IMR-90 (cell line): ENCODE measurements at regions not wholly inside any gene's neighbourhood (a gene's known extent, or its start where the extent isn't known, plus 50 kb on each side); places are given as distances from the start of the nearest gene placed in this dataset.

ENCODE experiments used
- ATAC-seq: fragments of 200-7000 bp; cut with Tn5 transposase; 2 replicates; pipeline ENCODE4 v1.9.1; 2020; ENCODE audit warnings: low read depth, mild to moderate bottlenecking, moderate library complexity
- BruUV-seq: library from RNA; stranded (reverse); fragments of 400-500 nt; replicated peaks from 2 replicates; lab custom pipeline; 2021; lab: Mats Ljungman, UMichigan
- CTCF ChIA-PET: fragments of 300-600 bp; formaldehyde crosslinking; extraction: SDS; loops from one replicate; lab custom pipeline; 2021; ENCODE audit warnings: antibody characterized with exemption; lab: Yijun Ruan, JAX
- POLR2A ChIA-PET: fragments of 300-600 bp; sonication (Branson Sonifier 250); formaldehyde crosslinking; loops from one replicate; lab custom pipeline; 2022; ENCODE audit warnings: antibody characterized with exemption; ENCODE audit not compliant: unreplicated experiment; lab: Charles Lee
- DNase-seq: peaks from one replicate; pipeline ENCODE4 v3.0.0; 2013
- H2AFZ ChIP-seq: replicated peaks from 2 replicates; pipeline ENCODE3; 2013; ENCODE audit warnings: low read length, mild to moderate bottlenecking; ENCODE audit not compliant: poor library complexity
- H2AK5ac ChIP-seq: 2 replicates; pipeline ENCODE4 v1.6.1; 2013; ENCODE audit warnings: low read depth, low read length, inconsistent platforms
- H2AK9ac ChIP-seq: replicated peaks from 2 replicates; pipeline ENCODE3; 2013; ENCODE audit warnings: mild to moderate bottlenecking, low read depth, low read length, moderate library complexity; ENCODE audit not compliant: poor library complexity
- H2BK120ac ChIP-seq: 2 replicates; pipeline ENCODE4 v1.6.1; 2013; ENCODE audit warnings: low read depth, low read length, inconsistent platforms
- H2BK15ac ChIP-seq: 3 replicates; pipeline ENCODE4 v1.6.1; 2013; ENCODE audit warnings: low read depth, low read length, inconsistent platforms
- H2BK20ac ChIP-seq: 2 replicates; pipeline ENCODE4 v1.6.1; 2013; ENCODE audit warnings: low read depth, mild to moderate bottlenecking, inconsistent platforms, low read length, moderate library complexity
- H2BK5ac ChIP-seq: 2 replicates; pipeline ENCODE4 v1.6.1; 2013; ENCODE audit warnings: mild to moderate bottlenecking, low read depth, low read length, inconsistent platforms; ENCODE audit not compliant: poor library complexity, severe bottlenecking
- H3K14ac ChIP-seq: replicated peaks from 2 replicates; pipeline ENCODE4 v1.6.1; 2013; ENCODE audit warnings: low read depth, low read length, inconsistent platforms
- H3K18ac ChIP-seq: 2 replicates; pipeline ENCODE4 v1.6.1; 2013; ENCODE audit warnings: low read depth, low read length, control low read depth
- H3K23ac ChIP-seq: 2 replicates; pipeline ENCODE4 v1.6.1; 2013; ENCODE audit warnings: low read depth, low read length, inconsistent platforms
- H3K27ac ChIP-seq: 2 replicates; pipeline ENCODE4 v1.5.1; 2013; ENCODE audit warnings: mild to moderate bottlenecking, control low read depth, low read length; ENCODE audit not compliant: insufficient read depth
- H3K27me3 ChIP-seq: 2 replicates; pipeline ENCODE4 v1.6.1; 2013; ENCODE audit warnings: low read length; ENCODE audit not compliant: control insufficient read depth, insufficient read depth
- H3K36me3 ChIP-seq: 2 replicates; pipeline ENCODE4 v1.6.1; 2013; ENCODE audit warnings: low read length, mixed read lengths; ENCODE audit not compliant: control insufficient read depth, insufficient read depth
- H3K4ac ChIP-seq: 2 replicates; pipeline ENCODE4 v1.6.1; 2013; ENCODE audit warnings: low read depth, low read length, inconsistent platforms
- H3K4me1 ChIP-seq: 2 replicates; pipeline ENCODE4 v1.6.1; 2013; ENCODE audit warnings: low read length, mixed read lengths; ENCODE audit not compliant: control insufficient read depth, insufficient read depth
- H3K4me2 ChIP-seq: 2 replicates; pipeline ENCODE4 v1.6.1; 2013; ENCODE audit warnings: low read depth, mild to moderate bottlenecking, control low read depth, low read length, moderate library complexity
- H3K4me3 ChIP-seq: 2 replicates; pipeline ENCODE4 v1.5.1; 2013; ENCODE audit warnings: low read depth, mild to moderate bottlenecking, control low read depth, low read length, moderate library complexity; ENCODE audit not compliant: insufficient read depth
- H3K56ac ChIP-seq: 2 replicates; pipeline ENCODE4 v1.6.1; 2013; ENCODE audit warnings: low read length, inconsistent platforms; ENCODE audit not compliant: insufficient read depth; ENCODE audit errors: extremely low read depth
- H3K79me1 ChIP-seq, 2 experiments: 2 replicates each; pipeline ENCODE4 v1.6.1; 2013; ENCODE audit warnings: low read length in 2 of 2, inconsistent platforms in 1 of 2, low read depth in 1 of 2
- H3K9ac ChIP-seq: 2 replicates; pipeline ENCODE4 v1.6.1; 2013; ENCODE audit warnings: low read depth, low read length, control low read depth
- H3K9me1 ChIP-seq: 2 replicates; pipeline ENCODE4 v1.6.1; 2013; ENCODE audit warnings: low read length, inconsistent platforms; ENCODE audit not compliant: insufficient read depth
- H3K9me3 ChIP-seq: 2 replicates; pipeline ENCODE4 v1.6.1; 2013; ENCODE audit warnings: low read length; ENCODE audit not compliant: control insufficient read depth, insufficient read depth
- H4K20me1 ChIP-seq: 2 replicates; pipeline ENCODE4 v1.6.1; 2013; ENCODE audit warnings: low read length, inconsistent platforms; ENCODE audit not compliant: insufficient read depth
- H4K5ac ChIP-seq: 2 replicates; pipeline ENCODE4 v1.6.1; 2013; ENCODE audit warnings: mild to moderate bottlenecking, low read depth, low read length, control low read depth
- H4K8ac ChIP-seq, 2 experiments: 2 replicates each; pipeline ENCODE4 v1.6.1; 2013; ENCODE audit warnings: low read depth in 2 of 2, low read length in 2 of 2, control low read depth in 1 of 2, inconsistent platforms in 1 of 2
- H4K91ac ChIP-seq: 2 replicates; pipeline ENCODE4 v1.6.1; 2013; ENCODE audit warnings: low read depth, low read length, inconsistent platforms; ENCODE audit not compliant: insufficient read depth
- ELK1 ChIP-seq: fragments of 150-350 bp; IDR thresholded peaks from 2 replicates; pipeline ENCODE4 v1.6.1; 2016; ENCODE audit warnings: low read depth, mild to moderate bottlenecking, low read length, moderate library complexity, borderline replicate concordance
- MXI1 ChIP-seq: IDR thresholded peaks from 2 replicates; pipeline ENCODE4 v1.6.1; 2012; ENCODE audit warnings: low read depth, mild to moderate bottlenecking, low read length, moderate library complexity, borderline replicate concordance
- NFE2L2 ChIP-seq: fragments of 150-350 bp; IDR thresholded peaks from 2 replicates; pipeline ENCODE4 v1.6.1; 2016; ENCODE audit warnings: low read depth, mild to moderate bottlenecking, low read length
- RAD21 ChIP-seq: IDR thresholded peaks from 2 replicates; pipeline ENCODE4 v1.6.1; 2012; ENCODE audit warnings: low read length, improper control_type of control experiment
- RFX5 ChIP-seq: IDR thresholded peaks from 2 replicates; pipeline ENCODE4 v1.8.0; 2012; ENCODE audit warnings: low read depth, mild to moderate bottlenecking, low read length, moderate library complexity
- SMC3 ChIP-seq: fragments of 150-350 bp; IDR thresholded peaks from 2 replicates; pipeline ENCODE4 v1.6.1; 2016; ENCODE audit warnings: low read depth, mild to moderate bottlenecking, antibody characterized with exemption, low read length, moderate library complexity
- USF2 ChIP-seq: fragments of 150-350 bp; IDR thresholded peaks from 2 replicates; pipeline ENCODE4 v1.6.1; 2017; ENCODE audit warnings: mild to moderate bottlenecking, antibody characterized with exemption, low read length, low read depth
- WGBS, 2 experiments: methylation state at CpG; one replicate each; pipeline versions ENCODE4 v1.1.5 to v1.1.7; 2013; ENCODE audit warnings: missing lambda C conversion rate in 2 of 2; ENCODE audit not compliant: insufficient read length in 1 of 2; ENCODE audit errors: extremely low coverage in 2 of 2; 5-methylcytosine and 5-hydroxymethylcytosine counted together
- dilution Hi-C: fragments of 300-500 bp; cut with HindIII; formaldehyde crosslinking; loops from one replicate; pipeline ENCODE4 v1.14.3; 2018; ENCODE audit warnings: low sequenced_read_pairs; ENCODE audit not compliant: unreplicated experiment
- in situ Hi-C: fragments of 300-500 bp; cut with MboI; formaldehyde crosslinking; loops from 3 replicates; pipeline ENCODE4 v1.14.3; 2019; ENCODE audit warnings: low sequenced_read_pairs, inconsistent platforms, mixed read lengths
- intact Hi-C: fragments of 100-400 bp; cut with micrococcal nuclease; formaldehyde crosslinking; loops from 2 replicates; pipeline ENCODE4 v1.10.0; 2022

- peak; percentile 96 for TF ChIP-seq RAD21
- TF ChIP-seq USF2 = no peak
Observed at GRCh38 chr13:30132623-30133553, 174.5 kb downstream of the KATNAL1 start (continued).

GRCh38 chr13:30129411-30129810 is 177.9 kb downstream of the KATNAL1 start:
- ChIA-PET CTCF (no interaction called here), POLR2A (no interaction called here)
- no peaks in the 10 kb centered on the region for H3K79me1 ChIP-seq
- H3K4ac ChIP-seq = no peak overlapping the region
- no peak overlapping the region for H2BK15ac ChIP-seq
- dilution Hi-C loops = no loop called here
- no peak overlapping the region for H4K91ac ChIP-seq
- 0 out of 2 replicates have a peak, but pooled peaks cover 3% of the 10 kb centered on the region for H3K9me1 ChIP-seq
- TF ChIP-seq MXI1 (no peak), SMC3 (no peak), RFX5 (no peak), RAD21 (no peak), NFE2L2 (no peak), ELK1 (no peak)
- no peak overlapping the region for H3K4me3 ChIP-seq
- 100% methylated on average over 1 of the region's 2 CpGs; no CpG with 5 or more reads in 1 of the 2 experiments for WGBS, 2 experiments
- no peak overlapping the region for H2AK9ac ChIP-seq
- no peaks in the 10 kb centered on the region for H3K9me3 ChIP-seq
- H3K27me3 ChIP-seq = no peaks in the 10 kb centered on the region
- H4K8ac ChIP-seq = no peak overlapping the region
- no peaks in the 10 kb centered on the region for H4K20me1 ChIP-seq
- H2AFZ ChIP-seq = no peak overlapping the region
- BruUV-seq = no TSS peak
- H2BK5ac ChIP-seq = no peak overlapping the region
- H3K9ac ChIP-seq = no peak overlapping the region
- H3K36me3 ChIP-seq = no peaks in the 10 kb centered on the region
- H3K18ac ChIP-seq = no peak overlapping the region
- in situ Hi-C loops = loop anchor here (25.0 kb wide), 1 partner anchor 908 kb away; no protein-coding TSS in a partner anchor
- no peak overlapping the region for H2AK5ac ChIP-seq
- intact Hi-C loops = no loop called here
- H3K23ac ChIP-seq = no peak overlapping the region
- no peak for DNase-seq
- no peak overlapping the region for H3K4me2 ChIP-seq
- H2BK20ac ChIP-seq = no peak overlapping the region
- H3K27ac ChIP-seq = no peak overlapping the region
- no peak overlapping the region for H3K56ac ChIP-seq
- H2BK120ac ChIP-seq = no peak overlapping the region
- ATAC-seq = no peak
- no peak overlapping the region for H3K14ac ChIP-seq
- H3K4me1 ChIP-seq = peaks cover 19% of the 10 kb centered on the region
- H4K5ac ChIP-seq = no peak overlapping the region
